ENCODE measurements at regions not wholly inside any gene's neighbourhood (a gene's known extent, or its start where the extent isn't known, plus 50 kb on each side); places are given as distances from the start of the nearest gene placed in this dataset.

GRCh38 chr3:95883801-95884200 lies 930.6 kb upstream of the EPHA6 start:
- DNase-seq (ENCODE audit: low read depth): no peak
- H3K4me3 ChIP-seq (ENCODE audit: low read depth, low read length): no peak overlapping the region
- no peak for TF ChIP-seq CTCF (IDR thresholded peaks at IDR 0.05; ENCODE audit: low read depth, low read length)
- no peak for TF ChIP-seq MYC (IDR thresholded peaks at IDR 0.05; ENCODE audit: low read depth, low read length)
- TF ChIP-seq POLR2A (IDR thresholded peaks at IDR 0.05; ENCODE audit: extremely low read depth, insufficient read length): no peak
- no peak for TF ChIP-seq MAX (IDR thresholded peaks at IDR 0.05; ENCODE audit: low read depth, low read length)

DNA sequence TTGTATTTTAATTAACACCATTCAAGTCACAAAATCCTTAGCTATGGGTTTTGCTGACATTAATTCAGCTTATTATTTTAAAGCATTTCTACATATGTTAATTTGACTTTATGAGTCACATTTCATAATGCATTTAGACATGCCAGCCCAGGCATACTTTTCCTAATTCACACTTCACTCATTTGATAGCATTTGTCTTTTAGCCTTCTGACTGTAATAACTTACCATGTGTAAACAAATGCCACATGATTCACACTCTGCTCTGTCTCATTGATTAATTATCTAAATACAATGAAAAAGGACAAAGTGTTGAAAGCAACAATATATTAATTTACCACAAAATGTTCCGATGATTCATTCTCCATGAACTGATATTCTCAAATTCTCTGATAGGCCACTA lies 927.8 kb upstream of the EPHA6 start:
- no peak for TF ChIP-seq POLR2A (IDR thresholded peaks at IDR 0.05; ENCODE audit: extremely low read depth, insufficient read length)
- TF ChIP-seq MYC (IDR thresholded peaks at IDR 0.05; ENCODE audit: low read depth, low read length): no peak
- no peak for TF ChIP-seq CTCF (IDR thresholded peaks at IDR 0.05; ENCODE audit: low read depth, low read length)
- no peak for TF ChIP-seq MAX (IDR thresholded peaks at IDR 0.05; ENCODE audit: low read depth, low read length)
- no peak overlapping the region for H3K4me3 ChIP-seq (ENCODE audit: low read depth, low read length)
- no peak for DNase-seq (ENCODE audit: low read depth)

GRCh38 chr3:95887114-95887513 lies 927.3 kb upstream of the EPHA6 start:
- no peak for TF ChIP-seq POLR2A (IDR thresholded peaks at IDR 0.05; ENCODE audit: extremely low read depth, insufficient read length)
- TF ChIP-seq MAX (IDR thresholded peaks at IDR 0.05; ENCODE audit: low read depth, low read length): no peak
- no peak for TF ChIP-seq MYC (IDR thresholded peaks at IDR 0.05; ENCODE audit: low read depth, low read length)
- no peak for TF ChIP-seq CTCF (IDR thresholded peaks at IDR 0.05; ENCODE audit: low read depth, low read length)
- no peak overlapping the region for H3K4me3 ChIP-seq (ENCODE audit: low read depth, low read length)
- DNase-seq (ENCODE audit: low read depth): no peak

DNA sequence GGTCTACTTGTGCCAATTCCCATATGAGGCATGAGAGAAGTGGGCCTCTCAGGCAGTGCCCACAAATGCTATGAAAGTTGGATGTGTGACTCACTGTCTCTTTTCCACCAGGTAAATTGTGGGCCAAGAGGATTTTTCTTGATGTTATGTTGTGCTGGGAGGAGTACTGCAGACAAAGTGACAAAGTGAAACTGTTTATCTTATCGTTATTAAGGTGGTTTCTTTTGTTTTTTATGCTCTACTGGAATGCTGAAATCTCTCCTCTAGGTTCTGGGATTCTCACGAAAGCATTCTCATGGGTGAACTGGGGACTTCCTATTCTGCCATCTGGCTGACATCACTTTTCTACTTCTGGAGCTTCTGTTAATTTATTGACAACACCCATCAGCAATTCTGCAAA lies 919.6 kb upstream of the EPHA6 start:
- no peak overlapping the region for H3K4me3 ChIP-seq (ENCODE audit: low read depth, low read length)
- no peak for DNase-seq (ENCODE audit: low read depth)
- no peak for TF ChIP-seq MAX (IDR thresholded peaks at IDR 0.05; ENCODE audit: low read depth, low read length)
- no peak for TF ChIP-seq CTCF (IDR thresholded peaks at IDR 0.05; ENCODE audit: low read depth, low read length)
- no peak for TF ChIP-seq POLR2A (IDR thresholded peaks at IDR 0.05; ENCODE audit: extremely low read depth, insufficient read length)
- TF ChIP-seq MYC (IDR thresholded peaks at IDR 0.05; ENCODE audit: low read depth, low read length): no peak

GRCh38 chr3:95899494-95899893 lies 914.9 kb upstream of the EPHA6 start:
- no peak for TF ChIP-seq POLR2A (IDR thresholded peaks at IDR 0.05; ENCODE audit: extremely low read depth, insufficient read length)
- TF ChIP-seq MYC (IDR thresholded peaks at IDR 0.05; ENCODE audit: low read depth, low read length): no peak
- TF ChIP-seq MAX (IDR thresholded peaks at IDR 0.05; ENCODE audit: low read depth, low read length): no peak
- TF ChIP-seq CTCF (IDR thresholded peaks at IDR 0.05; ENCODE audit: low read depth, low read length): no peak
- H3K4me3 ChIP-seq (ENCODE audit: low read depth, low read length): no peak overlapping the region
- DNase-seq (ENCODE audit: low read depth): no peak

GRCh38 chr3:95899911-95900310 lies 914.5 kb upstream of the EPHA6 start:
- no peak for TF ChIP-seq POLR2A (IDR thresholded peaks at IDR 0.05; ENCODE audit: extremely low read depth, insufficient read length)
- no peak for TF ChIP-seq CTCF (IDR thresholded peaks at IDR 0.05; ENCODE audit: low read depth, low read length)
- TF ChIP-seq MAX (IDR thresholded peaks at IDR 0.05; ENCODE audit: low read depth, low read length): no peak
- no peak for TF ChIP-seq MYC (IDR thresholded peaks at IDR 0.05; ENCODE audit: low read depth, low read length)
- no peak for DNase-seq (ENCODE audit: low read depth)

More at GRCh38 chr3:95899911-95900310, 914.5 kb upstream of the EPHA6 start:
- H3K4me3 ChIP-seq (ENCODE audit: low read depth, low read length): no peak overlapping the region
